HCT116 (cell line): ENCODE measurements at regions not wholly inside any gene's neighbourhood (a gene's known extent, or its start where the extent isn't known, plus 50 kb on each side); places are given as distances from the start of the nearest gene placed in this dataset.

ENCODE experiments used
- CEBPB ChIP-seq: IDR thresholded peaks from 2 replicates; pipeline ENCODE4 v1.6.1; 2012; ENCODE audit warnings: low read depth
- EZH2 ChIP-seq: fragments of 200-600 bp; sonication (generic); IDR thresholded peaks from 2 replicates; pipeline ENCODE4 v1.6.1; 2017; ENCODE audit warnings: antibody characterized with exemption, mixed run types
- EZH2phosphoT487 ChIP-seq: fragments of 200-600 bp; IDR thresholded peaks from 2 replicates; pipeline ENCODE4 v1.6.1; 2018; ENCODE audit warnings: antibody characterized with exemption, borderline replicate concordance
- FOSL1 ChIP-seq: IDR thresholded peaks from 2 replicates; pipeline ENCODE4 v1.6.1; 2012; ENCODE audit warnings: low read depth
- POLR2A ChIP-seq: IDR thresholded peaks from 2 replicates; pipeline ENCODE4 v1.7.0; 2011; ENCODE audit warnings: borderline replicate concordance; ENCODE audit not compliant: insufficient read depth, insufficient read length; ENCODE audit errors: extremely low read depth
- POLR2AphosphoS5 ChIP-seq: IDR thresholded peaks from 2 replicates; pipeline ENCODE4 v1.6.1; 2011; ENCODE audit warnings: mild to moderate bottlenecking, low read depth, low read length, moderate library complexity
- RAD21 ChIP-seq: IDR thresholded peaks from 2 replicates; pipeline ENCODE4 v1.6.1; 2012; ENCODE audit warnings: low read depth, mild to moderate bottlenecking
- SP1 ChIP-seq: IDR thresholded peaks from 2 replicates; pipeline ENCODE4 v1.6.1; 2012; ENCODE audit warnings: low read depth
- SRF ChIP-seq: IDR thresholded peaks from 2 replicates; pipeline ENCODE4 v1.6.1; 2012; ENCODE audit warnings: low read depth
- ZFX ChIP-seq: fragments of 450-650 bp; IDR thresholded peaks from 2 replicates; pipeline ENCODE4 v1.6.1; 2017
- TF ChIP-seq, protein P1 (sequence below): IDR thresholded peaks from 2 replicates; pipeline ENCODE4 v1.6.1; 2011; ENCODE audit warnings: mild to moderate bottlenecking, low read length, moderate library complexity; ENCODE audit not compliant: insufficient replicate concordance; ENCODE audit errors: extremely low read depth
- TF ChIP-seq, protein P2 (sequence below), 3 experiments: fragments of 200-600 bp in 1 of 3; sonication (generic) in 1 of 3; IDR thresholded peaks in 2 of 3; conservative IDR thresholded peaks in 1 of 3; 2 replicates each; pipeline ENCODE4 v1.5.1; 2012 to 2017; ENCODE audit warnings: low read depth in 2 of 3, low read length in 2 of 3, antibody characterized with exemption in 1 of 3, borderline replicate concordance in 1 of 3, control low read depth in 1 of 3, mild to moderate bottlenecking in 1 of 3, mixed read lengths in 1 of 3, mixed run types in 1 of 3, moderate library complexity in 1 of 3; ENCODE audit not compliant: insufficient read depth in 1 of 3
- TF ChIP-seq, protein P3 (sequence below): IDR thresholded peaks from 2 replicates; pipeline ENCODE4 v1.6.1; 2012

DNA sequence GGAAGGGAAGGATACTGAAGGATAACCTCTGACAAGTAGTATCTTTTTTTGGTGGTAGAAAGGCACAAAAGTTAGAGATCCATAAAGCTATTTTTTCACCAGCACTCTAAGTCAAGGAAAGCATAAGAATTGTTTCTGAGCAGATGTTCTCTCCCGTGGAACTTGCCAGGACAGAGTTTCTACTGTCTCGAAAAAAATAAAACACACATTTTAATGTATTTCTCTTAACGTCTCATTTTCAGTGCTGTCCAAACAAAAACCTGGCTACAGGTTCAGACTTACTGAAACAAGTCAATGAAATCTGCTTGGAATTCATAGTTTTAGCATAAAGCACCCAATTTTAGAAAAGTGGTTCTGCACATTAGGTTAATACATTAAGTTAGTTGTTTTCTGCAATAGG lies 338.3 kb downstream of the LTN1 start:
- TF ChIP-seq, protein P1, sequence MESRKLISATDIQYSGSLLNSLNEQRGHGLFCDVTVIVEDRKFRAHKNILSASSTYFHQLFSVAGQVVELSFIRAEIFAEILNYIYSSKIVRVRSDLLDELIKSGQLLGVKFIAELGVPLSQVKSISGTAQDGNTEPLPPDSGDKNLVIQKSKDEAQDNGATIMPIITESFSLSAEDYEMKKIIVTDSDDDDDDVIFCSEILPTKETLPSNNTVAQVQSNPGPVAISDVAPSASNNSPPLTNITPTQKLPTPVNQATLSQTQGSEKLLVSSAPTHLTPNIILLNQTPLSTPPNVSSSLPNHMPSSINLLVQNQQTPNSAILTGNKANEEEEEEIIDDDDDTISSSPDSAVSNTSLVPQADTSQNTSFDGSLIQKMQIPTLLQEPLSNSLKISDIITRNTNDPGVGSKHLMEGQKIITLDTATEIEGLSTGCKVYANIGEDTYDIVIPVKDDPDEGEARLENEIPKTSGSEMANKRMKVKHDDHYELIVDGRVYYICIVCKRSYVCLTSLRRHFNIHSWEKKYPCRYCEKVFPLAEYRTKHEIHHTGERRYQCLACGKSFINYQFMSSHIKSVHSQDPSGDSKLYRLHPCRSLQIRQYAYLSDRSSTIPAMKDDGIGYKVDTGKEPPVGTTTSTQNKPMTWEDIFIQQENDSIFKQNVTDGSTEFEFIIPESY = no peak
- TF ChIP-seq, protein P2, sequence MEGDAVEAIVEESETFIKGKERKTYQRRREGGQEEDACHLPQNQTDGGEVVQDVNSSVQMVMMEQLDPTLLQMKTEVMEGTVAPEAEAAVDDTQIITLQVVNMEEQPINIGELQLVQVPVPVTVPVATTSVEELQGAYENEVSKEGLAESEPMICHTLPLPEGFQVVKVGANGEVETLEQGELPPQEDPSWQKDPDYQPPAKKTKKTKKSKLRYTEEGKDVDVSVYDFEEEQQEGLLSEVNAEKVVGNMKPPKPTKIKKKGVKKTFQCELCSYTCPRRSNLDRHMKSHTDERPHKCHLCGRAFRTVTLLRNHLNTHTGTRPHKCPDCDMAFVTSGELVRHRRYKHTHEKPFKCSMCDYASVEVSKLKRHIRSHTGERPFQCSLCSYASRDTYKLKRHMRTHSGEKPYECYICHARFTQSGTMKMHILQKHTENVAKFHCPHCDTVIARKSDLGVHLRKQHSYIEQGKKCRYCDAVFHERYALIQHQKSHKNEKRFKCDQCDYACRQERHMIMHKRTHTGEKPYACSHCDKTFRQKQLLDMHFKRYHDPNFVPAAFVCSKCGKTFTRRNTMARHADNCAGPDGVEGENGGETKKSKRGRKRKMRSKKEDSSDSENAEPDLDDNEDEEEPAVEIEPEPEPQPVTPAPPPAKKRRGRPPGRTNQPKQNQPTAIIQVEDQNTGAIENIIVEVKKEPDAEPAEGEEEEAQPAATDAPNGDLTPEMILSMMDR (IDR thresholded peaks at IDR 0.05 in 2 of 3, conservative IDR thresholded peaks at IDR 0.05 in 1 of 3; ENCODE audit: borderline replicate concordance in 1 of 3, insufficient read depth in 1 of 3, low read depth in 2 of 3, low read length in 2 of 3) = no peak
- TF ChIP-seq POLR2AphosphoS5 (no peak), FOSL1 (no peak), SP1 (no peak), EZH2 (no peak), EZH2phosphoT487 (no peak), POLR2A (no peak), CEBPB (no peak), ZFX (no peak), SRF (no peak), RAD21 (no peak)
- TF ChIP-seq, protein P3, sequence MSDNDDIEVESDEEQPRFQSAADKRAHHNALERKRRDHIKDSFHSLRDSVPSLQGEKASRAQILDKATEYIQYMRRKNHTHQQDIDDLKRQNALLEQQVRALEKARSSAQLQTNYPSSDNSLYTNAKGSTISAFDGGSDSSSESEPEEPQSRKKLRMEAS = no peak
